ENCODE measurements at regions not wholly inside any gene's neighbourhood (a gene's known extent, or its start where the extent isn't known, plus 50 kb on each side); places are given as distances from the start of the nearest gene placed in this dataset.
"Not testable (repeated sequence)": the region's sequence is repeated elsewhere in the genome, so short reads cannot be mapped to it uniquely, and the experiment has no call there.

DNA sequence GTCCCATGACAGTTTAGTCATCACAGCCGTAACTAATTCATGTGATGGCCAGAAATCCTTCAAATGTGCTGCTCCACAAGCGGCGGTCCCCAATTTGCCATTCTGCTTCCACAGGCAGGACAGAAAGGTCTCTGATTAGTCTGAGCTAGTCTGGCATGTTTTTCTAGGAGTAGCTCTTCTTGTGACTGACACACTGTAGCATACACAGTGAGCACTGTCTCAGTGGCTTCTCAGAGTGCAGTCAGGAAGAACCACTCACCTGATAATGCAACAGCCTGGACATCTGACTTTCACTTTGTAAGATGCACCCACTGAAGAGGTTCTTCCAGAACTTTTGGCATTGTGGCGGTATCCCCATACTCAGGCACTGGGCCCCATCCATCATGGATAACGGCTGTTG is 1266.2 kb downstream of the TMEM121 start:
- Histone ChIP-seq H3K9me2 (replicated peaks; ENCODE audit: low read length) (no peaks in the 10 kb centered on the region), H2AFZ (ENCODE audit: low read length) (no peak overlapping the region), H3K4me2 (ENCODE audit: low read length) (no peak overlapping the region), H3K79me2 (ENCODE audit: low read length) (no peaks in the 10 kb centered on the region), H3K4me3 (ENCODE audit: low read length) (no peak overlapping the region), H3K9ac (ENCODE audit: low read length) (no peak overlapping the region), H4K20me1 (ENCODE audit: low read length) (no peaks in the 10 kb centered on the region), H3F3A (ENCODE audit: low read length, unreplicated experiment) (no peaks in the 10 kb centered on the region), H3K9me3 (ENCODE audit: low read length) (peaks cover 4% of the 10 kb centered on the region; the same call in 1 of the 2 replicates), H3K4me1 (ENCODE audit: insufficient read depth, low read length) (no peaks in the 10 kb centered on the region), H3K27ac (ENCODE audit: low read length) (no peak overlapping the region), H3K27me3 (ENCODE audit: low read length) (no peaks in the 10 kb centered on the region), H3K36me3 (ENCODE audit: low read depth, low read length) (no peaks in the 10 kb centered on the region)
- CTCF ChIA-PET = no interaction called here
- DNase-seq = no peak
- no peak for ATAC-seq
- no peak for TF ChIP-seq EZH2 (IDR thresholded peaks at IDR 0.05; ENCODE audit: low read length, unreplicated experiment)
- no peak for TF ChIP-seq EZH2phosphoT487 (IDR thresholded peaks at IDR 0.05; ENCODE audit: borderline replicate concordance, low read length)
- TF ChIP-seq, protein P1, sequence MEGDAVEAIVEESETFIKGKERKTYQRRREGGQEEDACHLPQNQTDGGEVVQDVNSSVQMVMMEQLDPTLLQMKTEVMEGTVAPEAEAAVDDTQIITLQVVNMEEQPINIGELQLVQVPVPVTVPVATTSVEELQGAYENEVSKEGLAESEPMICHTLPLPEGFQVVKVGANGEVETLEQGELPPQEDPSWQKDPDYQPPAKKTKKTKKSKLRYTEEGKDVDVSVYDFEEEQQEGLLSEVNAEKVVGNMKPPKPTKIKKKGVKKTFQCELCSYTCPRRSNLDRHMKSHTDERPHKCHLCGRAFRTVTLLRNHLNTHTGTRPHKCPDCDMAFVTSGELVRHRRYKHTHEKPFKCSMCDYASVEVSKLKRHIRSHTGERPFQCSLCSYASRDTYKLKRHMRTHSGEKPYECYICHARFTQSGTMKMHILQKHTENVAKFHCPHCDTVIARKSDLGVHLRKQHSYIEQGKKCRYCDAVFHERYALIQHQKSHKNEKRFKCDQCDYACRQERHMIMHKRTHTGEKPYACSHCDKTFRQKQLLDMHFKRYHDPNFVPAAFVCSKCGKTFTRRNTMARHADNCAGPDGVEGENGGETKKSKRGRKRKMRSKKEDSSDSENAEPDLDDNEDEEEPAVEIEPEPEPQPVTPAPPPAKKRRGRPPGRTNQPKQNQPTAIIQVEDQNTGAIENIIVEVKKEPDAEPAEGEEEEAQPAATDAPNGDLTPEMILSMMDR (conservative IDR thresholded peaks at IDR 0.05; ENCODE audit: low read depth, low read length) = no peak
- POLR2A ChIA-PET (ENCODE audit: unreplicated experiment) = no interaction called here
- BruUV-seq (replicated peaks) = no TSS peak
- intact Hi-C loops (cut with micrococcal nuclease) = no loop called here

DNA sequence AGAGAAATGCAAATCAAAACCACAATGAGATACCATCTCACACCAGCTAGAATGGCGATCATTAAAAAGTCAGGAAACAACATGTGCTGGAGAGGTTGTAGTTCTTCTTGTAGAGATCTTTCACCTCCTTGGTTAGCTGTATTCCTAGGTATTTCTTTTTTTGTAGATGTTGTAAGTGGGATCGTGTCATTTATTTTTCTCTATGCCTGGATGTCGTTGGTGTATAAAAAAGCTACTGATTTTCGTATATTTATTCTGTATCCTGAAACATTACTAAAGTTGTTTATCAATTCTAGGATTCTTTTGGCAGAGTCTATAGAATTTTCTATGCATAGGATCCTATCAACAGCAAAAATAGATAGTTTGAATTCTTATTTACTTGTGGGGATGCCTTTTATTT is 1271.8 kb downstream of the TMEM121 start:
- CTCF ChIA-PET = interaction anchor here (0.6 kb wide), 1 partner anchor 32 kb away, joined by 4 read pairs; no protein-coding TSS in a partner anchor
- H3K9me2 ChIP-seq (replicated peaks; ENCODE audit: low read length) = not testable (repeated sequence)

DNA sequence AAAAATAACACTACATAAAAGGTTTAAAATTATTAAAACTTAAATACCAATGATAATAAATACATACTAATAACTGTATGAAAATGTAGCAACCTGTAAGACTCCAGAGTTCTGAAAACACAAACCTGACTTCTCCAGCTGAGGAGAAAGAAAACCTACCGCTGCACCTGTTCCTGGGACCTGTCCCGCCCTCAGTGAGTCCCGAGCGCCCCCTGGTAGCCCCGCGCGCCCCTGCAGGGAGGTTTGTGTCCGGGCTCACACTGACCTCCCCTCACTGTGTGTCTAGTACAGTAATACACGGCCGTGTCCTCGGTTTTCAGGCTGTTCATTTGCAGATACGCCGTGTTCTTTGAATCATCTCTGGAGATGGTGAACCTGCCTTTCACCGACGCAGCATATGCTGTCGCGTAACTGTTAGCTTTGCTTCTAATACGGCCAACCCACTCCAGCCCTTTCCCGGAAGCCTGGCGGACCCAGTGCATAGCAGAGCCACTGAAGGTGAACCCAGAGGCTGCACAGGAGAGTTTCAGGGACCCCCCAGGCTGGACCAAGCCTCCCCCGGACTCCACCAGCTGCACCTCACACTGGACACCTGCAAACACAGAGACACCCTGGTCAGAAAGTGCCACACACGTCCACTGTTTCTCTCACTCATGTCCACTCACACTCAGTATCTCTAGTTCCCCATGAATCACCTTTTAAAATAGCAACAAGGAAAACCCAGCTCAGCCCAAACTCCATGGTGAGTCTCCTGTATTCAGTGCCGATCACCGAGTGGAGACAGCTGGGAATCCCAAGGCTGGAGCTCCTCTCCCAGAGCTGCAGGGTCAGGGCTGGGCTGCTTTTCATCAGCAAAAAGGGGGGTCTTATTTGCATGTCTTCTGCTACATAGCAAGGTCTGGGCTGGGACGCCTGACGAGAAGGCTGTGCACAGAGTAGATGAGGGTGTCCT is 1276.3 kb downstream of the TMEM121 start:
- ATAC-seq = no peak
- H3K4me1 ChIP-seq (ENCODE audit: insufficient read depth, low read length) = no peaks in the 10 kb centered on the region
- DNase-seq = no peak
- no peak overlapping the region for H3K27ac ChIP-seq (ENCODE audit: low read length)
- no peak overlapping the region for H3K4me2 ChIP-seq (ENCODE audit: low read length)
- no peak overlapping the region for H2AFZ ChIP-seq (ENCODE audit: low read length)
- no peaks in the 10 kb centered on the region for H4K20me1 ChIP-seq (ENCODE audit: low read length)
- BruUV-seq (replicated peaks) = no TSS peak
- no peaks in the 10 kb centered on the region for H3K36me3 ChIP-seq (ENCODE audit: low read depth, low read length)
- TF ChIP-seq EZH2 (IDR thresholded peaks at IDR 0.05; ENCODE audit: low read length, unreplicated experiment) = no peak
- TF ChIP-seq, protein P1 (conservative IDR thresholded peaks at IDR 0.05; ENCODE audit: low read depth, low read length) = no peak
- TF ChIP-seq EZH2phosphoT487 (IDR thresholded peaks at IDR 0.05; ENCODE audit: borderline replicate concordance, low read length) = no peak
- no peaks in the 10 kb centered on the region for H3K27me3 ChIP-seq (ENCODE audit: low read length)
- ChIA-PET CTCF (interaction anchor here (0.6 kb wide), 1 partner anchor 70 kb away, joined by 4 read pairs; no protein-coding TSS in a partner anchor), POLR2A (ENCODE audit: unreplicated experiment) (no interaction called here)
- no peaks in the 10 kb centered on the region for H3F3A ChIP-seq (ENCODE audit: low read length, unreplicated experiment)
- no peak overlapping the region for H3K4me3 ChIP-seq (ENCODE audit: low read length)
- no peaks in the 10 kb centered on the region for H3K9me2 ChIP-seq (replicated peaks; ENCODE audit: low read length)
- H3K79me2 ChIP-seq (ENCODE audit: low read length) = no peaks in the 10 kb centered on the region
- H3K9ac ChIP-seq (ENCODE audit: low read length) = no peak overlapping the region
- intact Hi-C loops (cut with micrococcal nuclease) = no loop called here
- 0 out of 2 replicates have a peak, but pooled peaks cover 3% of the 10 kb centered on the region for H3K9me3 ChIP-seq (ENCODE audit: low read length)

More for the DNA sequence above, 1271.8 kb downstream of the TMEM121 start:
- H3K4me3 ChIP-seq (ENCODE audit: low read length); H2AFZ ChIP-seq (ENCODE audit: low read length); H3K4me2 ChIP-seq (ENCODE audit: low read length); intact Hi-C loops (cut with micrococcal nuclease); H3K79me2 ChIP-seq (ENCODE audit: low read length); H3K4me1 ChIP-seq (ENCODE audit: insufficient read depth, low read length); H3K27me3 ChIP-seq (ENCODE audit: low read length); H4K20me1 ChIP-seq (ENCODE audit: low read length); ATAC-seq; H3K9me3 ChIP-seq (ENCODE audit: low read length); H3K27ac ChIP-seq (ENCODE audit: low read length); DNase-seq; H3K9ac ChIP-seq (ENCODE audit: low read length); BruUV-seq (replicated peaks); POLR2A ChIA-PET (ENCODE audit: unreplicated experiment); H3K36me3 ChIP-seq (ENCODE audit: low read depth, low read length); H3F3A ChIP-seq (ENCODE audit: low read length, unreplicated experiment): not testable (repeated sequence)
